SK-N-SH treated with all-trans-retinoic acid at 6 μM for 48 hours (cell line): ENCODE measurements at regions not wholly inside any gene's neighbourhood (a gene's known extent, or its start where the extent isn't known, plus 50 kb on each side); places are given as distances from the start of the nearest gene placed in this dataset.
"Not testable (repeated sequence)": the region's sequence is repeated elsewhere in the genome, so short reads cannot be mapped to it uniquely, and the experiment has no call there.

Experiments
- GLIS3 ChIP-seq: fragments of 250-450 bp; sonication (Bioruptor Pico); IDR thresholded peaks from 2 replicates; pipeline ENCODE4 v1.5.0; 2020; ENCODE audit warnings: mild to moderate bottlenecking, moderate library complexity
- TCF4 ChIP-seq: fragments of 250-450 bp; sonication (Bioruptor Pico); IDR thresholded peaks from 2 replicates; pipeline ENCODE4 v1.8.0; 2021; ENCODE audit warnings: mild to moderate bottlenecking, moderate library complexity, borderline replicate concordance
- ZFP3 ChIP-seq: fragments of 250-450 bp; sonication (Bioruptor Pico); IDR thresholded peaks from 2 replicates; pipeline ENCODE4 v1.5.0; 2020; ENCODE audit warnings: mild to moderate bottlenecking, moderate library complexity
- ZFP30 ChIP-seq: fragments of 450-650 bp; formaldehyde crosslinking; IDR thresholded peaks from 2 replicates; pipeline ENCODE4 v1.5.0; 2022; ENCODE audit warnings: mild to moderate bottlenecking, moderate library complexity
- ZNF70 ChIP-seq: fragments of 450-650 bp; formaldehyde crosslinking; IDR thresholded peaks from 2 replicates; pipeline ENCODE4 v1.5.0; 2020; ENCODE audit warnings: mild to moderate bottlenecking, moderate library complexity
- ZNF8 ChIP-seq: fragments of 450-650 bp; formaldehyde crosslinking; IDR thresholded peaks from 2 replicates; pipeline ENCODE4 v1.5.0; 2020; ENCODE audit warnings: mild to moderate bottlenecking, moderate library complexity

DNA sequence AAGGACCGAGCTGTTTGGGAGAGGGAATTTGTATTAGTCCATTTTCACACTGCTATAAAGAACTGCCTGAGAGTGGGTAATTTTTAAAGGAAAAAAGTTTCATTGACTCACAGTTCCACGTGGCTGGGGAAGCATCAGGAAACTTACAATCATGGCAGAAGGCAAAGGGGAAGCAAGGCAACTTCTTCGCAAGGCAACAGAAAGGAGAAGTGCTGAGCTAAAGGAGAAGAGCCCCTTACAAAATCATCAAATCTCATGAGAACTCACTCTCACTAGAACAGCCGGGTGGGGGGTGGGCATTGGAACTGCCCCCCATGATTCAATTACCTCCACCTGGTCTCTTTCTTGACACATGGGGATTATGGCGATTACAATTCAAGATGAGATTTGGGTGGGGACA is 121.8 kb upstream of the SLC13A1 start:
- TF ChIP-seq GLIS3; ZFP30; ZNF70 (CRISPR knock-in tag); TCF4 (CRISPR knock-in tag); ZFP3; ZNF8 (CRISPR knock-in tag): not testable (repeated sequence)
